GM13977 (cell line): ENCODE measurements at regions not wholly inside any gene's neighbourhood (a gene's known extent, or its start where the extent isn't known, plus 50 kb on each side); places are given as distances from the start of the nearest gene placed in this dataset.

Experiments
- DNase-seq: peaks from one replicate; pipeline ENCODE4 v3.0.0; 2012; ENCODE audit warnings: low spot score
- in situ Hi-C: fragments of 300-500 bp; cut with MboI; formaldehyde crosslinking; loops from one replicate; pipeline ENCODE4 v1.12.0; 2022; ENCODE audit warnings: low sequenced_read_pairs, low pct_unique_long_range_greater_than_20kb, mixed read lengths, inconsistent platforms; ENCODE audit not compliant: unreplicated experiment
- TF ChIP-seq, protein P1 (sequence below): IDR thresholded peaks from 2 replicates; pipeline ENCODE4 v1.5.1; 2012; ENCODE audit warnings: mild to moderate bottlenecking, control low read depth; ENCODE audit not compliant: insufficient read depth; ENCODE audit errors: extremely low read depth, missing control alignments

DNA sequence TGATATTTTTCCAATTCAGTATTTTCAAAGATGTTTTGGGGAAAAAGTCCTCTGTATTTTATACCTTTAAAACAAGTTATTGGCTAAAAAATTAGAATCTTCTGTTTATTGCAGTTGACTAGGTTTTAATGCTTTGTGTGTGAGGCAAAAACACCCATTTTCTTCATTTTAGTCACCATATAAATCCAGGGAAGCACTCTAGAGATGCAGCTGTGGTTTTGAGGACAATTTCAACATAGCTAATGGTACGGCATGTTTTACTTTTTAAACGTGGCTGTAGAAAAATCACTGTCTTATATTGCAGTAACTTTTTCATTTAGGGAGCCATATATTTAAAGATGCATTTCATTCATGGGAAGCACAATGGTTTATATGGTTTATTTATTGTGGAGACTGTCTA is 129.1 kb upstream of the PITX2 start:
- in situ Hi-C loops = no loop called here
- TF ChIP-seq, protein P1, sequence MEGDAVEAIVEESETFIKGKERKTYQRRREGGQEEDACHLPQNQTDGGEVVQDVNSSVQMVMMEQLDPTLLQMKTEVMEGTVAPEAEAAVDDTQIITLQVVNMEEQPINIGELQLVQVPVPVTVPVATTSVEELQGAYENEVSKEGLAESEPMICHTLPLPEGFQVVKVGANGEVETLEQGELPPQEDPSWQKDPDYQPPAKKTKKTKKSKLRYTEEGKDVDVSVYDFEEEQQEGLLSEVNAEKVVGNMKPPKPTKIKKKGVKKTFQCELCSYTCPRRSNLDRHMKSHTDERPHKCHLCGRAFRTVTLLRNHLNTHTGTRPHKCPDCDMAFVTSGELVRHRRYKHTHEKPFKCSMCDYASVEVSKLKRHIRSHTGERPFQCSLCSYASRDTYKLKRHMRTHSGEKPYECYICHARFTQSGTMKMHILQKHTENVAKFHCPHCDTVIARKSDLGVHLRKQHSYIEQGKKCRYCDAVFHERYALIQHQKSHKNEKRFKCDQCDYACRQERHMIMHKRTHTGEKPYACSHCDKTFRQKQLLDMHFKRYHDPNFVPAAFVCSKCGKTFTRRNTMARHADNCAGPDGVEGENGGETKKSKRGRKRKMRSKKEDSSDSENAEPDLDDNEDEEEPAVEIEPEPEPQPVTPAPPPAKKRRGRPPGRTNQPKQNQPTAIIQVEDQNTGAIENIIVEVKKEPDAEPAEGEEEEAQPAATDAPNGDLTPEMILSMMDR = no peak
- DNase-seq = no peak

DNA sequence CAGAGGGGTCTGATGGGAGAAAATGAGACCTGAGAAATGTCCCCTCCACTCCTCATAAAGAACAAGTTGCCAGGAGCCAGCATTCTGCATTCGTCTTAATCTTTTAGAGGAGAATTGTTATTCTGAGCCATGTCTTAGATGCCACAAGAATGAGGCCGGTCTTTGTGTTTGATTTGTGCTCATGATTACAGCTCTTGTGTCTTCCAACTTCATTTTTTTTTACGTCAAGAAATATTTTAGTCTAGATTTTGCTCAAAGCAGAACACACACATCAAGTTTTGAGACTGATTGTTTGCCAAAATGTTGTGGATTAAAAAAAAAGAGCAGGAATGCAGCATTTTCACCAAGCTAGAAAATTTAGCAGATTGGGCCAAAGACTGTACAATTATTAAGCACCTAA is 130.6 kb upstream of the PITX2 start:
- TF ChIP-seq, protein P1 = no peak
- no peak for DNase-seq
- in situ Hi-C loops = no loop called here

DNA sequence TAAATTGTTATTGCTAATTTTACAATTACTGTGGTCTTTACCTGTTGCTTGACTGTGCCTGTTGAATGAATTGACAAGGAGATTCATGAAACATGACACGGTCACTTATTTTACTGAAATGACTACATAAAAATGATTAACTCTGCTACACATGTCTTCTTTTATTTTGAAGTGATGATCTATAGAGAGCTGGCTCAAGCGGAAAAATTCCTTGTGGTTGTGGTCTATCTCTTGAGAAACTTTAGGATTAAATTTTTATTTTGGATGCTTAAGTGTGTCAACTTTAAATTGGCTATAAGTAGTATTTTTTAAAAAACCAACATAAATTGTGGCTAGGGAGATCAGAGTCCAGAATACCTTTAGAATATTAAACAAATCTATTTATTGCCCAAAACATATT is 131.8 kb upstream of the PITX2 start:
- in situ Hi-C loops = no loop called here
- no peak for DNase-seq
- TF ChIP-seq, protein P1 = no peak

DNA sequence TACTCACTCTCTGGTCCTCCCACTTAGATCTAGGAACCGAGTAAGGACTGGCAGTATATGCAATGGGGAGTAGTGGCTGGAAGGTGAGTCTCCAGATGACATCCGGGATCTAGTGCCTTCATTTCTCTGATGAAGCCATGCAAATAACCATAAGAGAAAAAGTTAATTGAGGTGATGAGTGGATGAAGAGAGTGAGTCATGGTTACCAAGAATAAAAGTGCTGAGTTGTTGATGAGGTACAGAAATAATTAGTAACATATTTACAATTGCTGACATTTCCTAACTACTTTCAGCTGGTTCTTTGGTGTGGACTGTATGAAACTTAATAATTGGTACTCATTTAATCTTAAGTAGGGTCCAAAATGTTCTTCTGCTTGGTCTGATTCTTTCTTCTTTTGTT is 146.7 kb upstream of the PITX2 start:
- in situ Hi-C loops = no loop called here
- DNase-seq = no peak
- TF ChIP-seq, protein P1 = no peak

DNA sequence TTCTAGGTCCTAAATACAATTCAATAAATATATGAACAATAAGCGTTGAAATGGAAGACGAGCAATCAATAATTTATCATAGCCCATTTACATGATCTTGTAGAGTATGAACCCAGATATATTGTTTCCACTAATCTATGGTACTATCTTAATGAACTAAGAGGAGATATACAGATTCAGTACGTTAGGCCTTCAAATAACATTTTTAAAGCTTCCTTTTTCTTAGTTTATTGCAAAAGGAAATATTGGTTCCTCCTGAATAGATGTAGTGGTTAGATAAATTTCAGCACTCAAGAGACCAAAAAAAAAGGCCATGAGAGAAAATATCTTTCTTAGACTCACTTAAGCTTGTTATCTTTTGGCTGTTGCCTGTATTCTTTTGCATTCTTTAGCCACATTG is 147.5 kb upstream of the PITX2 start:
- no peak for DNase-seq
- in situ Hi-C loops = no loop called here
- TF ChIP-seq, protein P1 = no peak

DNA sequence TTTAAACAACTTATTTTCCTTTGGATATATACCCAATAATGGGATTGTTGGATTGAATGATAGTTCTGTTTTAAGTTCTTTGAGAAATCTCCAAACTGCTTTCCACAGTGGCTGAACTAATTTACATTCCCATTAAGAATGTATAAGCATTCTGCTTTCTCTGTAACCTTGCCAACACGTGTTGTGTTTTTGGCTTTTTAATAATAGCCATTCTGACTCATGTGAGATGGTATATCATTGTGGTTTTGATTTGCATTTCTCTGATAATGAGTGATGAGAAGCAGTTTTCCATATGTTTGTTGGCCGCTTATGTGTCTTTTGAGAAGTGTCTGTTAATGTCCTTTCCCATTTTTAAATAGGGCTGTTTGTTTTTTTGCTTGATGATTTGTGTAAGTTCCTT is 155.6 kb upstream of the PITX2 start:
- DNase-seq = no peak
- TF ChIP-seq, protein P1 = no peak
- in situ Hi-C loops = no loop called here

DNA sequence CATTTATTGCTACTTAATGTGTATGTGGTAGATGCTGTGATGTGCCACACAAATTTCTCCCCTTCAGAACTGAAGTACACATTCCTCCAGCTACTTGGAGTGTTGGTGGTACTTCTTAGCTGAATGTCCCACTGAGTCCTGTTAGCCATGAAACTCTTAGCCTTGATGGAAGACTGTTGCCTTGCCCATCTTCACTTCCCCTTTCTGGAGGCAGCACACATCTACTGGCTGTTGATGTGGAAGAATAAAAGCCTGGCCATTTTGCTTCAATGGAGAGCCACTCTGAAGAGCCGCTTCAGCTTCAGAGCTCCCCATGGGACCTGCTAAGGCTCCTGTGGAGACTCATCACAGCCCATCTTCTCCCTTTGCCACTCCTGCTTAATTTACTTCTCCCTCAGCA is 157.7 kb upstream of the PITX2 start:
- TF ChIP-seq, protein P1 = no peak
- DNase-seq = no peak
- in situ Hi-C loops = no loop called here
